ENCODE measurements at regions not wholly inside any gene's neighbourhood (a gene's known extent, or its start where the extent isn't known, plus 50 kb on each side); places are given as distances from the start of the nearest gene placed in this dataset.

DNA sequence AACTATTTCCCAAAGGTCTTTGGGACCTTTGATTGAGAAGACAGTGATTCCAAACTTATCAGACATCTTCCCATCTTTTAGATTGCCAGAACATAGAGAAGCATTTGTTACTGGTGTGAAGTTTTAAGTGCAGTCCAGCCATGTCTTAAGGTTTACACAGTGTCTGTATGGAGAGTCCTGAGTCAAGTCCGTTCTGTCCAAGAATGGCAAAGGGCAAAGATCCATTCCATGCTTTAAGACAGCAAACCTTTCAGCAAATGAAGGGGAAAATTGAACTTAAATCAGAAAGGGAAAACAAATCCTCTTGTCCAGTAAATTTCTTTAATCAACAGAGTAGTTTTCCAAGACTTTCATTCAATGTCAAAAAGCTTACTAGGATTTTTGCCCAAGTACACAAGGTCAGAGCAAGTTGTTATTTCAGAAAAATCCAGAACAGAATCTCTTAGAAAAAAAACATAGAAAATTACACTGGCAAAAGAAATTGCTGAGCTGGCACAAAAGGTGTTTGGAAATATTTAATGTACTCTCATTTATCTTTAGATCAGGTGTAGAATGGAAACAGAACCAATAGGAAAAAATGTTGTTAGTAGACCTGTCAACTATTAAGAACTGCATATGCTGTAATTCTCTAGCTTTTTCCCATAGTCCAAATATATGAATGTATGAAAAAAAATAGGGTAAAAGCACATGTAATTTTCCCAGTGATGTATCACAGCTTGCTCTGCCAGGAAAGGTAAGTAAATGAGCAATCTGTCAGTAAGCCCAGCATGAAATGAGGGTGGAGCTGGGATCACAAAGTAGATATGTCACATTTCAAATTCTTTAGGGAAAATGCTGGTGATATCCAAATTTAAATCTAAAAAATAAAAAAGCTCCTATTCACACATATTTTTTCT lies 1099.9 kb downstream of the TUSC7 start:
- no peak overlapping the region for H3K4me3 ChIP-seq (ENCODE audit: low read length)
- no peak overlapping the region for H3K27ac ChIP-seq (ENCODE audit: low read length)
- H3K27me3 ChIP-seq (replicated peaks; ENCODE audit: insufficient read depth, low read length), result no peaks in the 10 kb centered on the region
- no peaks in the 10 kb centered on the region for H3K36me3 ChIP-seq (replicated peaks; ENCODE audit: insufficient read depth, low read length)
- no peak overlapping the region for H3K4me2 ChIP-seq (ENCODE audit: low read depth, low read length)
- H3K79me2 ChIP-seq (ENCODE audit: low read length), result no peaks in the 10 kb centered on the region
- H3K9me3 ChIP-seq (replicated peaks; ENCODE audit: insufficient read depth, low read length), result no peaks in the 10 kb centered on the region
- no peak for DNase-seq
- H3K9me2 ChIP-seq (replicated peaks; ENCODE audit: insufficient read depth, low read length), result no peaks in the 10 kb centered on the region
- TF ChIP-seq, protein P1, sequence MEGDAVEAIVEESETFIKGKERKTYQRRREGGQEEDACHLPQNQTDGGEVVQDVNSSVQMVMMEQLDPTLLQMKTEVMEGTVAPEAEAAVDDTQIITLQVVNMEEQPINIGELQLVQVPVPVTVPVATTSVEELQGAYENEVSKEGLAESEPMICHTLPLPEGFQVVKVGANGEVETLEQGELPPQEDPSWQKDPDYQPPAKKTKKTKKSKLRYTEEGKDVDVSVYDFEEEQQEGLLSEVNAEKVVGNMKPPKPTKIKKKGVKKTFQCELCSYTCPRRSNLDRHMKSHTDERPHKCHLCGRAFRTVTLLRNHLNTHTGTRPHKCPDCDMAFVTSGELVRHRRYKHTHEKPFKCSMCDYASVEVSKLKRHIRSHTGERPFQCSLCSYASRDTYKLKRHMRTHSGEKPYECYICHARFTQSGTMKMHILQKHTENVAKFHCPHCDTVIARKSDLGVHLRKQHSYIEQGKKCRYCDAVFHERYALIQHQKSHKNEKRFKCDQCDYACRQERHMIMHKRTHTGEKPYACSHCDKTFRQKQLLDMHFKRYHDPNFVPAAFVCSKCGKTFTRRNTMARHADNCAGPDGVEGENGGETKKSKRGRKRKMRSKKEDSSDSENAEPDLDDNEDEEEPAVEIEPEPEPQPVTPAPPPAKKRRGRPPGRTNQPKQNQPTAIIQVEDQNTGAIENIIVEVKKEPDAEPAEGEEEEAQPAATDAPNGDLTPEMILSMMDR (IDR thresholded peaks at IDR 0.05; ENCODE audit: low read length), result no peak
- TF ChIP-seq EZH2 (optimal IDR thresholded peaks at IDR 0.05; ENCODE audit: low read depth, low read length) (no peak), EZH2phosphoT487 (IDR thresholded peaks at IDR 0.05; ENCODE audit: low read length) (no peak)
- H4K20me1 ChIP-seq (ENCODE audit: insufficient read depth, low read length), result no peaks in the 10 kb centered on the region
- H3K9ac ChIP-seq (ENCODE audit: low read length), result no peak overlapping the region
- no peak overlapping the region for H2AFZ ChIP-seq (ENCODE audit: low read length)
- H3F3A ChIP-seq (ENCODE audit: insufficient read depth, low read length), result no peaks in the 10 kb centered on the region
- H3K4me1 ChIP-seq (ENCODE audit: low read length), result no peaks in the 10 kb centered on the region

DNA sequence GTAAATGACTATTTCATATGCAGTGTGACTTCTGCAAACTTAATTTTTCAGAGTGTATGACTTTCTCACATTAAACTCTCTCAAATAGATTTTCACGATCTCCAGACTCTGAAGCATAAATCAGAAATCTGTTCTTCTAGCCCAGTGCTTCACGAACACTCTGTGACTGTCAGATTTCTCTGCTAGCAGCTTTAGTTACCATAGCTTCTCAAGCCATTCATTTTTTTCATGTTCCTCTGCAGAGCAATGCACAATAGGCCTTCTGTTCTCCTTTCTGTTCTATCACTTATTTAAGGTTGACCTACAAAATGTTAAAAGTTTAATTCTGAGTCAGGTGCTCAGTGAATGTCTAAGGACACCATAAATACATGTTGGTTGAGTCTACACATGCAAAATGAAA lies 1102.2 kb downstream of the TUSC7 start:
- Histone ChIP-seq H2AFZ (ENCODE audit: low read length) (no peak overlapping the region), H3K9me3 (replicated peaks; ENCODE audit: insufficient read depth, low read length) (no peaks in the 10 kb centered on the region), H3K9me2 (replicated peaks; ENCODE audit: insufficient read depth, low read length) (no peaks in the 10 kb centered on the region), H3K9ac (ENCODE audit: low read length) (no peak overlapping the region), H3K27me3 (replicated peaks; ENCODE audit: insufficient read depth, low read length) (no peaks in the 10 kb centered on the region), H3K4me3 (ENCODE audit: low read length) (no peak overlapping the region), H4K20me1 (ENCODE audit: insufficient read depth, low read length) (no peaks in the 10 kb centered on the region), H3K36me3 (replicated peaks; ENCODE audit: insufficient read depth, low read length) (no peaks in the 10 kb centered on the region), H3K4me2 (ENCODE audit: low read depth, low read length) (no peak overlapping the region), H3K79me2 (ENCODE audit: low read length) (no peaks in the 10 kb centered on the region), H3F3A (ENCODE audit: insufficient read depth, low read length) (no peaks in the 10 kb centered on the region), H3K27ac (ENCODE audit: low read length) (no peak overlapping the region), H3K4me1 (ENCODE audit: low read length) (no peaks in the 10 kb centered on the region)
- DNase-seq, result no peak
- TF ChIP-seq EZH2phosphoT487 (IDR thresholded peaks at IDR 0.05; ENCODE audit: low read length), result no peak
- no peak for TF ChIP-seq EZH2 (optimal IDR thresholded peaks at IDR 0.05; ENCODE audit: low read depth, low read length)
- TF ChIP-seq, protein P1 (IDR thresholded peaks at IDR 0.05; ENCODE audit: low read length), result no peak

DNA sequence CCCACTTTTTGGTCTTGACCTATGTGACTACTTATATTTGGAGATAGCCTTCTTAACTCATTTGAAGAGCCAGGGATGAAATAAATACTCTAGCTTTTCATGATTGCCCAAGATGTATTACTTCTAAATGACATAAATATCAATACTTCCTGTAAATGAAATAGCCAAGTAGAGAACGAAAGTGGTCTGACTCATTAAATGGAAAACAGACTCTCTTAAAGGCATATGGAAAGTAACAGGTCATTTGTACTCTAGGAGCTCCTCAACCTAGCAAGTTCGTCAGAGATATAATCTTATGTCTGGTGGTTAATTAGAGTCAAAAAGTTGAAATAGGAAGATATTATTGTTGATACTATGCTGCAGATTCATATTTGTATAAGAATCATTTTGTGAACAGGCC lies 1105.4 kb downstream of the TUSC7 start:
- H3K4me3 ChIP-seq (ENCODE audit: low read length), result no peak overlapping the region
- TF ChIP-seq EZH2 (optimal IDR thresholded peaks at IDR 0.05; ENCODE audit: low read depth, low read length) (no peak), EZH2phosphoT487 (IDR thresholded peaks at IDR 0.05; ENCODE audit: low read length) (no peak)
- TF ChIP-seq, protein P1 (IDR thresholded peaks at IDR 0.05; ENCODE audit: low read length), result no peak
- DNase-seq, result no peak

More for the DNA sequence above, 1105.4 kb downstream of the TUSC7 start:
- no peaks in the 10 kb centered on the region for H3K4me1 ChIP-seq (ENCODE audit: low read length)
- no peaks in the 10 kb centered on the region for H3K9me3 ChIP-seq (replicated peaks; ENCODE audit: insufficient read depth, low read length)
- H3K79me2 ChIP-seq (ENCODE audit: low read length), result no peaks in the 10 kb centered on the region
- no peak overlapping the region for H3K27ac ChIP-seq (ENCODE audit: low read length)
- no peaks in the 10 kb centered on the region for H4K20me1 ChIP-seq (ENCODE audit: insufficient read depth, low read length)
- no peaks in the 10 kb centered on the region for H3K27me3 ChIP-seq (replicated peaks; ENCODE audit: insufficient read depth, low read length)
- no peak overlapping the region for H2AFZ ChIP-seq (ENCODE audit: low read length)
- H3K9ac ChIP-seq (ENCODE audit: low read length), result no peak overlapping the region
- H3K4me2 ChIP-seq (ENCODE audit: low read depth, low read length), result no peak overlapping the region
- H3K9me2 ChIP-seq (replicated peaks; ENCODE audit: insufficient read depth, low read length), result no peaks in the 10 kb centered on the region
- H3K36me3 ChIP-seq (replicated peaks; ENCODE audit: insufficient read depth, low read length), result no peaks in the 10 kb centered on the region
- no peaks in the 10 kb centered on the region for H3F3A ChIP-seq (ENCODE audit: insufficient read depth, low read length)

Measured in MM.1S (cell line).